Endothelial cell of umbilical vein (primary cell): ENCODE measurements at regions not wholly inside any gene's neighbourhood (a gene's known extent, or its start where the extent isn't known, plus 50 kb on each side); places are given as distances from the start of the nearest gene placed in this dataset.

Experiments used
- BruUV-seq: library from RNA; stranded (reverse); fragments of 400-500 nt; replicated peaks from 2 replicates; lab custom pipeline; 2021; lab: Mats Ljungman, UMichigan
- CTCF ChIA-PET: fragments of 300-600, 350-600 bp; sonication (Branson Sonifier 250); formaldehyde crosslinking; loops from one replicate; lab custom pipeline; 2021; ENCODE audit warnings: antibody characterized with exemption, inconsistent platforms; lab: Charles Lee
- POLR2A ChIA-PET: fragments of 300-600, 350-600 bp; sonication (Branson Sonifier 250); formaldehyde crosslinking; loops from one replicate; lab custom pipeline; 2021; ENCODE audit warnings: antibody characterized with exemption, inconsistent platforms; lab: Charles Lee
- DNase-seq: peaks from one replicate; pipeline ENCODE4 v3.0.0-alpha.2; 2011; ENCODE audit warnings: low read depth, low spot score
- FAIRE-seq: peaks from 2 replicates; lab custom pipeline; 2011; peaks lifted over from hg19 to GRCh38; lab: Jason Lieb, UNC
- H2AFZ ChIP-seq: 2 replicates; pipeline ENCODE4 v1.6.0; 2012; ENCODE audit warnings: low read depth, low read length, control low read depth, inconsistent platforms
- H3K27ac ChIP-seq: 2 replicates; pipeline ENCODE4 v1.5.1; 2011; ENCODE audit warnings: low read depth, mild to moderate bottlenecking, control low read depth, low read length, moderate library complexity; ENCODE audit not compliant: insufficient read depth
- H3K27me3 ChIP-seq, 2 experiments: 2 replicates each; pipeline versions ENCODE4 v1.6.0 to v1.6.1; 2011; ENCODE audit warnings: low read length in 2 of 2, mixed read lengths in 1 of 2; ENCODE audit not compliant: control insufficient read depth in 2 of 2, insufficient read depth in 2 of 2
- H3K36me3 ChIP-seq, 2 experiments: 2 replicates in 1 of 2; 3 replicates in 1 of 2; pipeline ENCODE4 v1.5.1; 2011; ENCODE audit warnings: low read length in 2 of 2, mild to moderate bottlenecking in 1 of 2, moderate library complexity in 1 of 2; ENCODE audit not compliant: control insufficient read depth in 2 of 2, insufficient read depth in 2 of 2; ENCODE audit errors: extremely low read depth in 1 of 2
- H3K4me1 ChIP-seq: 3 replicates; pipeline ENCODE4 v1.5.1; 2011; ENCODE audit warnings: mild to moderate bottlenecking, low read length; ENCODE audit not compliant: control insufficient read depth, insufficient read depth; ENCODE audit errors: extremely low read depth
- H3K4me2 ChIP-seq: 2 replicates; pipeline ENCODE4 v1.6.1; 2011; ENCODE audit warnings: low read length, control low read depth, mixed read lengths; ENCODE audit not compliant: insufficient read depth
- H3K4me3 ChIP-seq, 3 experiments: fragments of 200-600 bp in 1 of 3; sonication (generic), shearing (Covaris generic) in 1 of 3; replicated peaks in 1 of 3; 2 replicates each; pipeline ENCODE4 v1.5.1; 2011 to 2016; ENCODE audit warnings: control low read depth in 3 of 3, low read length in 3 of 3, mild to moderate bottlenecking in 2 of 3, inconsistent platforms in 1 of 3, low read depth in 1 of 3, moderate library complexity in 1 of 3; ENCODE audit not compliant: insufficient read depth in 1 of 3
- H3K79me2 ChIP-seq: 2 replicates; pipeline ENCODE4 v1.6.0; 2012; ENCODE audit warnings: low read length, inconsistent platforms; ENCODE audit not compliant: control insufficient read depth, insufficient read depth
- H3K9ac ChIP-seq: replicated peaks from 2 replicates; pipeline ENCODE3; 2011; ENCODE audit warnings: low read length, control low read depth; ENCODE audit not compliant: insufficient read depth; ENCODE audit errors: extremely low read depth
- H3K9me1 ChIP-seq: replicated peaks from 3 replicates; pipeline ENCODE4 v1.6.0; 2011; ENCODE audit warnings: mild to moderate bottlenecking, low read length; ENCODE audit not compliant: control insufficient read depth, insufficient read depth; ENCODE audit errors: extremely low read depth
- H3K9me3 ChIP-seq: replicated peaks from 2 replicates; pipeline ENCODE4 v1.5.1; 2012; ENCODE audit warnings: low read length, inconsistent platforms; ENCODE audit not compliant: control insufficient read depth, insufficient read depth
- H4K20me1 ChIP-seq: replicated peaks from 2 replicates; pipeline ENCODE3; 2011; ENCODE audit warnings: mild to moderate bottlenecking, low read length; ENCODE audit not compliant: control insufficient read depth, insufficient read depth; ENCODE audit errors: extremely low read depth
- EZH2 ChIP-seq: IDR thresholded peaks from 2 replicates; pipeline ENCODE4 v1.6.1; 2012; ENCODE audit warnings: borderline replicate concordance, low read depth, mild to moderate bottlenecking, moderate library complexity, low read length, inconsistent platforms; ENCODE audit not compliant: severe bottlenecking
- FOS ChIP-seq: IDR thresholded peaks from 2 replicates; pipeline ENCODE4 v1.6.1; 2011; ENCODE audit warnings: mild to moderate bottlenecking, low read length, moderate library complexity, borderline replicate concordance; ENCODE audit not compliant: insufficient read depth
- GATA2 ChIP-seq: IDR thresholded peaks from 2 replicates; pipeline ENCODE4 v1.7.0; 2011; ENCODE audit warnings: low read depth, mild to moderate bottlenecking, moderate library complexity, mixed read lengths, low read length; ENCODE audit not compliant: insufficient read length, insufficient read depth
- JUN ChIP-seq: IDR thresholded peaks from 2 replicates; pipeline ENCODE4 v1.6.1; 2011; ENCODE audit warnings: borderline replicate concordance, low read depth; ENCODE audit not compliant: insufficient read length, insufficient read depth
- MYC ChIP-seq: IDR thresholded peaks from one replicate; pipeline ENCODE4 v1.6.1; 2011; ENCODE audit warnings: mild to moderate bottlenecking, low read depth, low read length
- POLR2A ChIP-seq: IDR thresholded peaks from 2 replicates; pipeline ENCODE4 v1.6.1; 2012; ENCODE audit warnings: low read depth, mild to moderate bottlenecking, control low read depth, low read length
- dilution Hi-C: fragments of 300-500 bp; cut with MboI; formaldehyde crosslinking; loops from one replicate; pipeline ENCODE4 v1.15.0; 2019; ENCODE audit warnings: low sequenced_read_pairs; ENCODE audit not compliant: extremely low pct_ligation_motif_present
- intact Hi-C: fragments of 100-400 bp; cut with micrococcal nuclease; formaldehyde crosslinking; loops from one replicate; pipeline ENCODE4 v1.10.0; 2022
- TF ChIP-seq, protein P1 (sequence below), 2 donors: IDR thresholded peaks; 1 replicate in 1 of 2; 2 replicates in 1 of 2; pipeline ENCODE4 v1.5.1; 2011; ENCODE audit warnings: low read length in 2 of 2, mild to moderate bottlenecking in 2 of 2, moderate library complexity in 2 of 2, control low read depth in 1 of 2, inconsistent platforms in 1 of 2, low read depth in 1 of 2; ENCODE audit not compliant: insufficient read depth in 1 of 2; ENCODE audit errors: extremely low read depth in 1 of 2
- TF ChIP-seq, protein P2 (sequence below): IDR thresholded peaks from 2 replicates; pipeline ENCODE4 v1.6.1; 2011; ENCODE audit not compliant: insufficient read depth, insufficient read length

DNA sequence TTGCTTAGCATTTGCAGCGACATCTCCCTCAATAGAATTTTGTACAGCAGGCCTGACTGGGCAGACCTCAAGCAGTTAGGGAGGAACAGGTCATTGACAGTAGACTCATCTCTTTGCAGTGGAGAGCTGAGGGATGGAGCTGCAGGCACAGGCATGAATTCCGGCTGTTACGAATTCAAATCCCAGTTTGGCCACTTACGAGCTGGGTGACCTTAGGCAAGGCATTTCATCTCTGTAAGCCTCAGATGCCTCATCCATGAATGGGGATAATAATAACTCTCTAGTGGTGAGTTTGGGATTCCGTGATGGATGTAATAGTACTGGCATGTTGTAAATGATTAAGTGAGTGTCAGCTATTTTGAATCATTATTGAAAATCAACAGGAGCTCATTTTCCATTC lies 195.3 kb downstream of the SEMA6A start:
- ChIA-PET POLR2A (no interaction called here), CTCF (interaction anchor here (1.6 kb wide), 1 partner anchor 40 kb away, joined by 3 read pairs; no protein-coding TSS in a partner anchor)
- no peak for FAIRE-seq
- no peak overlapping the region for H3K4me2 ChIP-seq
- H3K4me1 ChIP-seq, result peaks cover 16% of the 10 kb centered on the region
- no peak overlapping the region for H2AFZ ChIP-seq
- H3K9me3 ChIP-seq, result no peaks in the 10 kb centered on the region
- dilution Hi-C loops, result no loop called here
- no peak overlapping the region for H3K4me3 ChIP-seq
- H3K27ac ChIP-seq, result no peak overlapping the region
- no peak overlapping the region for H3K9ac ChIP-seq
- DNase-seq, result no peak
- no peaks in the 10 kb centered on the region for H3K27me3 ChIP-seq
- no peak for TF ChIP-seq EZH2
- TF ChIP-seq, protein P1, sequence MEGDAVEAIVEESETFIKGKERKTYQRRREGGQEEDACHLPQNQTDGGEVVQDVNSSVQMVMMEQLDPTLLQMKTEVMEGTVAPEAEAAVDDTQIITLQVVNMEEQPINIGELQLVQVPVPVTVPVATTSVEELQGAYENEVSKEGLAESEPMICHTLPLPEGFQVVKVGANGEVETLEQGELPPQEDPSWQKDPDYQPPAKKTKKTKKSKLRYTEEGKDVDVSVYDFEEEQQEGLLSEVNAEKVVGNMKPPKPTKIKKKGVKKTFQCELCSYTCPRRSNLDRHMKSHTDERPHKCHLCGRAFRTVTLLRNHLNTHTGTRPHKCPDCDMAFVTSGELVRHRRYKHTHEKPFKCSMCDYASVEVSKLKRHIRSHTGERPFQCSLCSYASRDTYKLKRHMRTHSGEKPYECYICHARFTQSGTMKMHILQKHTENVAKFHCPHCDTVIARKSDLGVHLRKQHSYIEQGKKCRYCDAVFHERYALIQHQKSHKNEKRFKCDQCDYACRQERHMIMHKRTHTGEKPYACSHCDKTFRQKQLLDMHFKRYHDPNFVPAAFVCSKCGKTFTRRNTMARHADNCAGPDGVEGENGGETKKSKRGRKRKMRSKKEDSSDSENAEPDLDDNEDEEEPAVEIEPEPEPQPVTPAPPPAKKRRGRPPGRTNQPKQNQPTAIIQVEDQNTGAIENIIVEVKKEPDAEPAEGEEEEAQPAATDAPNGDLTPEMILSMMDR (IDR thresholded peaks at IDR 0.05; ENCODE audit: extremely low read depth in 1 of 2, insufficient read depth in 1 of 2, low read depth in 1 of 2, low read length in 2 of 2), result no peak
- H3K9me1 ChIP-seq, result no peaks in the 10 kb centered on the region
- no peaks in the 10 kb centered on the region for H3K36me3 ChIP-seq
- no peaks in the 10 kb centered on the region for H3K79me2 ChIP-seq
- intact Hi-C loops, result no loop called here
- no peaks in the 10 kb centered on the region for H4K20me1 ChIP-seq
- BruUV-seq, result no TSS peak

DNA sequence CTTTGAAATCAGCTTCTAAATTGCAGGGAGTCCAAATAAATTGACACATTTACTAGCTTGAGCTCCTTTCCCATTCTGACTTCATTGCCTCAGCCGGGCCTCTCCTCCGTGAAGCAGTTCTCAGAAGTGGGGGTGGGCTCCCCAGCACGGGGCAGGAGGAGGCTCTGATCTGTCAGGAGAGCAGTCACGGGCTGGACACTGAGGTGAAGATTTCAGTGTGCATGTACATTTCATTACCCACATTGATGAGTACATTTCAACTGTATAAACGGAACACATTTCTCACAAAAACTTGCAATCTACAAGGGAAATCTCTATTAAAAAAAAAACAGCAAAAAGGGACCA lies 195.9 kb downstream of the SEMA6A start:
- FAIRE-seq, result no peak
- Histone ChIP-seq H3K9me3 (no peaks in the 10 kb centered on the region), H3K9me1 (no peaks in the 10 kb centered on the region), H3K27ac (no peak overlapping the region), H2AFZ (no peak overlapping the region), H3K4me2 (no peak overlapping the region), H3K36me3 (no peaks in the 10 kb centered on the region), H4K20me1 (no peaks in the 10 kb centered on the region), H3K4me3 (no peak overlapping the region), H3K27me3 (no peaks in the 10 kb centered on the region), H3K4me1 (peaks cover 16% of the 10 kb centered on the region), H3K79me2 (no peaks in the 10 kb centered on the region), H3K9ac (no peak overlapping the region)
- POLR2A ChIA-PET, result interaction anchor here (0.6 kb wide), 1 partner anchor 61 kb away, joined by 3 read pairs; no protein-coding TSS in a partner anchor
- no TSS peak for BruUV-seq
- TF ChIP-seq EZH2 (no peak), JUN (no peak), POLR2A (no peak), MYC (no peak), FOS (no peak), GATA2 (no peak)
- TF ChIP-seq, protein P2, sequence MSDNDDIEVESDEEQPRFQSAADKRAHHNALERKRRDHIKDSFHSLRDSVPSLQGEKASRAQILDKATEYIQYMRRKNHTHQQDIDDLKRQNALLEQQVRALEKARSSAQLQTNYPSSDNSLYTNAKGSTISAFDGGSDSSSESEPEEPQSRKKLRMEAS, result no peak
- DNase-seq, result no peak
- CTCF ChIA-PET, result no interaction called here
- intact Hi-C loops, result no loop called here
- dilution Hi-C loops, result no loop called here
